ENCODE measurements at regions not wholly inside any gene's neighbourhood (a gene's known extent, or its start where the extent isn't known, plus 50 kb on each side); places are given as distances from the start of the nearest gene placed in this dataset.
A peak's percentile ranks its signal among the peaks of the same experiment; 100 is the strongest.
"Not testable (repeated sequence)": the region's sequence is repeated elsewhere in the genome, so short reads cannot be mapped to it uniquely, and the experiment has no call there.

DNA sequence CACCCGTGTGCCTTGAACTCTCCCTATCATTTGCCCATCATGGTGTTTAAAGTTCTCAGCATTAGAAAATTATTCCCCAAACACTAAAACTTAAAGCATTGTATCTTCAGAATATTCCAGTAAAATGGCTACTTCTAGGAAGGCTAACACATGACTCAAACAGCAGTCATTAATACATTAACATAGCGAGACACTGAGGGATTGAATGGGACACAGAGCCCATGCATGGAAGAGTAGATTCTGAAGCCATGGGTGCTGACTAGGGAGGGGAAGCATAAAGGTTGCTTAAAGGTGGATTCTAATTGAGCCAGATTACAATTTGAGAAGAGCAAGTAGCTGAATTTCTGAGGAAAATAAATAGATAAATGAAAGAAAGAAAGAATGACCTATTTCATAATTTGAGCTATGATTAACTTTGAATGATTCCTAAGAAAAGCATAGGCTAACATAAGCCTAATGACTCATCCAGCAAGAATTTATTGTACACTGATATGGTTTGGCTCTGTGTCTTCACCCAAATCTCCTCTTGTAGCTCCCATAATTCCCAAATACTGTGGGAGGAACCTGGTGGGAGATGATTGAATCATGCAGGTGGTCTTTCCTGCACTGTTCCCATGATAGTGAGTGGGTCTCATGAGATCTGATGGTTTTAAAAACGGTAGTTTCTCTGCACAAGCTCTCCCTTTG lies 79.8 kb upstream of the PIK3C3 start:
- H3K4me3 ChIP-seq (ENCODE audit: low read depth, low read length), result no peak overlapping the region
- DNase-seq (ENCODE audit: low read depth), result peak; percentile 76
- TF ChIP-seq, protein P1, sequence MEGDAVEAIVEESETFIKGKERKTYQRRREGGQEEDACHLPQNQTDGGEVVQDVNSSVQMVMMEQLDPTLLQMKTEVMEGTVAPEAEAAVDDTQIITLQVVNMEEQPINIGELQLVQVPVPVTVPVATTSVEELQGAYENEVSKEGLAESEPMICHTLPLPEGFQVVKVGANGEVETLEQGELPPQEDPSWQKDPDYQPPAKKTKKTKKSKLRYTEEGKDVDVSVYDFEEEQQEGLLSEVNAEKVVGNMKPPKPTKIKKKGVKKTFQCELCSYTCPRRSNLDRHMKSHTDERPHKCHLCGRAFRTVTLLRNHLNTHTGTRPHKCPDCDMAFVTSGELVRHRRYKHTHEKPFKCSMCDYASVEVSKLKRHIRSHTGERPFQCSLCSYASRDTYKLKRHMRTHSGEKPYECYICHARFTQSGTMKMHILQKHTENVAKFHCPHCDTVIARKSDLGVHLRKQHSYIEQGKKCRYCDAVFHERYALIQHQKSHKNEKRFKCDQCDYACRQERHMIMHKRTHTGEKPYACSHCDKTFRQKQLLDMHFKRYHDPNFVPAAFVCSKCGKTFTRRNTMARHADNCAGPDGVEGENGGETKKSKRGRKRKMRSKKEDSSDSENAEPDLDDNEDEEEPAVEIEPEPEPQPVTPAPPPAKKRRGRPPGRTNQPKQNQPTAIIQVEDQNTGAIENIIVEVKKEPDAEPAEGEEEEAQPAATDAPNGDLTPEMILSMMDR (conservative IDR thresholded peaks at IDR 0.05; ENCODE audit: low read depth, low read length), result no peak

DNA sequence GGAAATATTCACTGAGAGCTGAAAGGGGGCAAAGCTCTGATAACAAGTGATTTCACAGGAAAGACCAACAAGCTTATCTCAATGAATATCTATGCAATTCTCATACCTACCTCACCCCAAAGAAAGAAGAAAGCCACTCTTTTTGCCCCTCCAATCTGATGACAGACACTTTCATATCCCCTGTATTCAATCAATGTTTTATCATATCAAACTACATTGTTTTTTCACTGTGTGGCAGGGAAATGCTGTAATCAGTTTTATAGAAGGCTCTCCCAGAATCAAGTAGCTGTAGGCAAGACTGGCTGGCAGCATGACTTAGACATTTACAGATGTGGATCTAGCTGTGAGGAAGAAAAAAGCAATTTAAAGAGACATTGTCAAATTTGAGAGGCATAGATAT lies 81.3 kb upstream of the PIK3C3 start:
- TF ChIP-seq, protein P1 (conservative IDR thresholded peaks at IDR 0.05; ENCODE audit: low read depth, low read length), result no peak
- DNase-seq (ENCODE audit: low read depth), result peak; percentile 7
- no peak overlapping the region for H3K4me3 ChIP-seq (ENCODE audit: low read depth, low read length)

DNA sequence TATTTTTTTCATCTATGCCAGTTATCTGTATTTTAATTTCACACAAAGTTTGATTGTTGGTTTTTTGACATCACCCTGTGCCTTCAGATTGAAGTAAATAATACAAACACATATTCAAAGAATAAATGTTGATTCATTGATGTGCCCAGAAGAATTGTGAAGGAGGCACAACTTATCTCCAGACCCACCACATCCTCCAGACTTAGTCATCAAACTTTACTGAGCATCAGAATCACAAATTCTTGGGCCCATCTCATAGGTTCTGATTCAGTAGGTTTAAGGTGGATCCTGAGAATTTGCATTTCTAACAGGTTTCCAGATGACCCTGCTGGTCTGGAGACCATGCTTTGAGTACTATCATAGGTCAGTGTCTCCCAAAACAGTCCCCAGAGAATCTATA lies 82.8 kb upstream of the PIK3C3 start:
- TF ChIP-seq, protein P1 (conservative IDR thresholded peaks at IDR 0.05; ENCODE audit: low read depth, low read length), result no peak
- DNase-seq (ENCODE audit: low read depth), result no peak
- H3K4me3 ChIP-seq (ENCODE audit: low read depth, low read length), result no peak overlapping the region

DNA sequence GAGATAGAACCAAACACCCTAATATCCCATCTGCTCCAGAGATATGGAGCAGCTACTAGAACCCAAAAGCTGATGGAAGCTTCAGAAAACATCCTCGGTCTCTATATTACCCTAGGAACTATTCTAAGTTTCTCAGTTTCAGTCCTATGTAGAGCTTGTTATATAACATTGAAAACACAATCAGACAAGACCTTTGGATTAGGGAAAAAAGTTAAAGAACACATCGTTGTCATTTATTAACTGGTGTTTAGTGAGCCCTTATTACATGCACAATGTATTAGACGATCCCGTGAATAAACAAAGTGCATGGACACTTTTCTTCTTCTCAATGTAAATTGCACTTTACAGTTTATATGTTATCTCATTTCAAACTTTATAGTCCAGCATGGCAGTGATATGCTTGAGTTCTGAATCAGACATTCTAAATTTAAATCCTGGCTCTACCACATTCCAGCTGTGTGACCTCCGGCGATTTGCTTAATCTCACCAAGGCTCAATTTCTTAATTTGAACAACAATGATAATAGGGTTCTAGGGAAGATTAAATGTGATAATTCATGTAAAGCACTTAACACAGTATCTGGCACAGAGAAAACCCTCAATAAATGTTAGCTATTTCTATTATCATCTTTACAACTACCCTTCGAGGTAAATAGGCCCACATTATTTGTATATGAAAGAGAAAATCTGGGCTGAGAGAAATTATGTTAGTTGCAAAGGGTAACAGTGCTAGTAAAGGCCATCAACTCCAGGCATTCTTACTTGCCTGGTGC lies 83.6 kb upstream of the PIK3C3 start:
- DNase-seq (ENCODE audit: low read depth), result peak; percentile 16
- TF ChIP-seq, protein P1 (conservative IDR thresholded peaks at IDR 0.05; ENCODE audit: low read depth, low read length), result no peak
- no peak overlapping the region for H3K4me3 ChIP-seq (ENCODE audit: low read depth, low read length)

DNA sequence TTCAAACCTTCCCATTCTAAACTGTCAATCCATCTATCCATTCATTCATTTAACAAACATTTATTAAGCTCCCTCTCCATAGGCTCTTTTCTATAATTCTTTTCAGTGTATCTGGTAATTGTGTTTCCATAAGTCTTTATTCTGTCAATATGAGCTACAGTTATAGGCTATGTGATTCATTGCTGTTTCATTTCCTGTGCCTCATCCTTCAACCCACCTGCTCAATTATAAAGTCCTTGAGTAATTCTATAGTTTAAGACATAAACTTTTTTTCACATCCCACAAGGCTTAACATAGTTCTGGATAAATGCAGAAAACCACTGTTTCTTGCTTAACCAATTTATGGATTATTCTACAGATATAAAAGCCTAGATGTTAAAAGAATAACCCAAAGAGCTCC lies 84.2 kb upstream of the PIK3C3 start:
- no peak overlapping the region for H3K4me3 ChIP-seq (ENCODE audit: low read depth, low read length)

DNA sequence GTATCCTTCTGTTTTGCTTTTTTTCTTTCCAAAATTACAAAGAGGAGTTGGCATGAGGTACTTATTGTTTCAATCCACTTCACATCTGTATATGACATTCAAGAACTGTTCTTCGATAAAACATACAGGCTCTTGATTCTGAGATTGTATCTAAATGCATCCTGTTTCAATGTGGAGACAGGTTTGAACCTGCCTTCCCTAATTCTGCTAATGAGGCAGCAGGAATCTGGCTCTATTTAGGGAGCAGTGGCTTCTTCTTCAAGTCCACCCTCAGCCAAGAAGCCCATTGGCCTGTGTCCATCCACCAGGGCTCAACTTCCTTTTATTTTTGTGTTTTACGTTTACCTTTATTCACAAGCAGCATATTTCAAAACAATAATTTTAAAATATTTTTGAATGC lies 84.8 kb upstream of the PIK3C3 start:
- TF ChIP-seq, protein P1 (conservative IDR thresholded peaks at IDR 0.05; ENCODE audit: low read depth, low read length), result no peak
- no peak for DNase-seq (ENCODE audit: low read depth)
- H3K4me3 ChIP-seq (ENCODE audit: low read depth, low read length), result no peak overlapping the region

More for the DNA sequence above, 84.2 kb upstream of the PIK3C3 start:
- DNase-seq (ENCODE audit: low read depth), result peak; percentile 22
- TF ChIP-seq, protein P1 (conservative IDR thresholded peaks at IDR 0.05; ENCODE audit: low read depth, low read length), result no peak

DNA sequence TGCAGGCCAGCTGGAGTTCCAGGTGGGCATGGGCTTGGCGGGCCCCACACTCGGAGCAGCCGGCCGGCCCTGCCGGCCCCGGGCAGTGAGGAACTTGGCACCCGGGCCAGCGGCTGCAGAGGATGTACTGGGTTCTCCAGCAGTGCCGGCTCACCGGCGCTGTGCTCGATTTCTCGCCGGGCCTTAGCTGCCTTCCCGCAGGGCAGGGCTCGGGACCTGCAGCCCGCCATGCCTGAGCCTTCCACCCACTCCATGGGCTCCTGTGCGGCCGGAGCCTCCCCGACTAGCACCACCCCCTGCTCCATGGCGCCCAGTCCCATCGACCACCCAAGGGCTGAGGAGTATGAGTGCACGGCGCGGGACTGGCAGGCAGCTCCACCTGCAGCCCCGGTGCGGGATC lies 89.2 kb upstream of the PIK3C3 start:
- DNase-seq (ENCODE audit: low read depth); H3K4me3 ChIP-seq (ENCODE audit: low read depth, low read length): not testable (repeated sequence)
